AG04450 (cell line): ENCODE measurements at regions not wholly inside any gene's neighbourhood (a gene's known extent, or its start where the extent isn't known, plus 50 kb on each side); places are given as distances from the start of the nearest gene placed in this dataset.

Experiments used
- CTCF ChIA-PET: fragments of 300-600, 350-600 bp; formaldehyde crosslinking; extraction: SDS; loops from one replicate; lab custom pipeline; 2022; ENCODE audit warnings: antibody characterized with exemption, inconsistent platforms; lab: Charles Lee
- POLR2A ChIA-PET: fragments of 350-600 bp; formaldehyde crosslinking; extraction: SDS; loops from one replicate; lab custom pipeline; 2021; ENCODE audit warnings: antibody characterized with exemption, inconsistent platforms; lab: Yijun Ruan, JAX
- DNase-seq: peaks from one replicate; pipeline ENCODE4 v3.0.0-alpha.2; 2011; ENCODE audit warnings: low read depth, low spot score
- H3K27ac ChIP-seq: one replicate; pipeline ENCODE4 v1.5.1; 2012; ENCODE audit warnings: low read depth, low read length, control low read depth
- H3K27me3 ChIP-seq: one replicate; pipeline ENCODE4 v1.6.0; 2012; ENCODE audit warnings: low read length; ENCODE audit not compliant: control insufficient read depth, insufficient read depth
- H3K4me3 ChIP-seq: 2 replicates; pipeline ENCODE4 v1.5.1; 2011; ENCODE audit warnings: mild to moderate bottlenecking, low read depth, low read length, control low read depth
- H3K9me3 ChIP-seq: 2 replicates; pipeline ENCODE4 v1.5.1; 2012; ENCODE audit warnings: low read length; ENCODE audit not compliant: control insufficient read depth, insufficient read depth
- CTCF ChIP-seq: IDR thresholded peaks from 2 replicates; pipeline ENCODE4 v1.5.1; 2011; ENCODE audit warnings: low read depth, low read length, control low read depth, inconsistent platforms

GRCh38 chr7:54159088-54159487, 383.1 kb upstream of the VSTM2A start:
- CTCF ChIA-PET: no interaction called here
- no peak for TF ChIP-seq CTCF
- no peak overlapping the region for H3K27ac ChIP-seq
- no peaks in the 10 kb centered on the region for H3K27me3 ChIP-seq
- POLR2A ChIA-PET: no interaction called here
- H3K4me3 ChIP-seq: no peak overlapping the region
- no peak for DNase-seq
- no peaks in the 10 kb centered on the region; the same call in 1 of the 2 replicates for H3K9me3 ChIP-seq

- DNase-seq: no peak
- no peak for TF ChIP-seq CTCF
- Histone ChIP-seq H3K27ac (no peak overlapping the region), H3K27me3 (no peaks in the 10 kb centered on the region), H3K4me3 (no peak overlapping the region), H3K9me3 (no peaks in the 10 kb centered on the region; the same call in 1 of the 2 replicates)
- ChIA-PET POLR2A (no interaction called here), CTCF (no interaction called here)
Measured at GRCh38 chr7:54161621-54162020, 380.6 kb upstream of the VSTM2A start.

GRCh38 chr7:54166419-54166818, 375.8 kb upstream of the VSTM2A start:
- Histone ChIP-seq H3K27me3 (no peaks in the 10 kb centered on the region), H3K4me3 (no peak overlapping the region), H3K9me3 (no peaks in the 10 kb centered on the region; the same call in 1 of the 2 replicates), H3K27ac (no peak overlapping the region)
- no peak for TF ChIP-seq CTCF
- CTCF ChIA-PET: no interaction called here
- POLR2A ChIA-PET: no interaction called here
- no peak for DNase-seq

- DNase-seq: no peak
- H3K27ac ChIP-seq: no peak overlapping the region
- no peaks in the 10 kb centered on the region for H3K27me3 ChIP-seq
- no peak for TF ChIP-seq CTCF
- CTCF ChIA-PET: no interaction called here
- H3K9me3 ChIP-seq: peaks cover 11% of the 10 kb centered on the region
- H3K4me3 ChIP-seq: no peak overlapping the region
- POLR2A ChIA-PET: no interaction called here
Measured at GRCh38 chr7:54179321-54180029, 362.7 kb upstream of the VSTM2A start.

GRCh38 chr7:54180796-54181195, 361.4 kb upstream of the VSTM2A start:
- ChIA-PET POLR2A (no interaction called here), CTCF (no interaction called here)
- H3K4me3 ChIP-seq: no peak overlapping the region
- no peaks in the 10 kb centered on the region for H3K27me3 ChIP-seq
- H3K27ac ChIP-seq: no peak overlapping the region
- TF ChIP-seq CTCF: no peak
- peaks cover 11% of the 10 kb centered on the region for H3K9me3 ChIP-seq
- DNase-seq: no peak
